HL-60 (cell line): ENCODE measurements at regions not wholly inside any gene's neighbourhood (a gene's known extent, or its start where the extent isn't known, plus 50 kb on each side); places are given as distances from the start of the nearest gene placed in this dataset.

ENCODE experiments used
- CTCF ChIP-seq: IDR thresholded peaks from one replicate; pipeline ENCODE4 v1.5.1; 2011; ENCODE audit warnings: low read length, control low read depth, inconsistent platforms; ENCODE audit not compliant: insufficient read depth
- SPI1 ChIP-seq: IDR thresholded peaks from 2 replicates; pipeline ENCODE4 v1.6.1; 2012; ENCODE audit warnings: low read depth, mild to moderate bottlenecking, borderline replicate concordance

GRCh38 chr5:118533923-118534322 lies 454.4 kb downstream of the DTWD2 start:
- no peak for TF ChIP-seq CTCF
- TF ChIP-seq SPI1, result no peak
